Dermis blood vessel endothelial cell (primary cell): ENCODE measurements at regions not wholly inside any gene's neighbourhood (a gene's known extent, or its start where the extent isn't known, plus 50 kb on each side); places are given as distances from the start of the nearest gene placed in this dataset.
"Not testable (repeated sequence)": the region's sequence is repeated elsewhere in the genome, so short reads cannot be mapped to it uniquely, and the experiment has no call there.

Experiments used
- DNase-seq: peaks from one replicate; pipeline ENCODE4 v3.0.0; 2010

DNA sequence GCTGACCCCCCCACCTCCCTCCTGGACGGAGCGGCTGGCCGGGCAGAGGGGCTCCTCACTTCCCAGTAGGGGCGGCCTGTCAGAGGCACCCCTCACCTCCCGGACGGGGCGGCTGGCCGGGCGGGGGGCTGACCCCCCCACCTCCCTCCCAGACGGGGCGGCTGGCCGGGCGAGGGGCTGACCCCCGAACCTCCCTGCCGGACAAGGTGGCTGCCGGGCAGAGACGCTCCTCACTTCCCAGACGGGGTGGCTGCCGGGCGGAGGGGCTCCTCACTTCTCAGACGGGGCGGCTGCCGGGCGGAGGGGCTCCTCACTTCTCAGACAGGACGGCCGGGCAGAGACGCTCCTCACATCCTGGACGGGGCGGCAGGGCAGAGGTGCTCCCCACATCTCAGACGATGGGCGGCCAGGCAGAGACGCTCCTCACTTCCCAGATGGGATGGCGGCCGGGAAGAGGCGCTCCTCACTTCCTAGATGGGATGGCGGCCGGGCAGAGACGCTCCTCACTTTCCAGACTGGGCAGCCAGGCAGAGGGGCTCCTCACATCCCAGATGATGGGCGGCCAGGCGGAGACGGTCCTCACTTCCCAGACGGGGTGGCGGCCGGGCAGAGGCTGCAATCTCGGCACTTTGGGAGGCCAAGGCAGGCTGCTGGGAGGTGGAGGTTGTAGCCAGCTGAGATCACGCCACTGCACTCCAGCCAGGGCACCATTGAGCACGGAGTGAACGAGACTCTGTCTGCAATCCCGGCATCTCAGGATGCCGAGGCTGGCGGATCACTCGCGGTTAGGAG is 66.2 kb upstream of the PAPPA2 start:
- DNase-seq, result not testable (repeated sequence)

DNA sequence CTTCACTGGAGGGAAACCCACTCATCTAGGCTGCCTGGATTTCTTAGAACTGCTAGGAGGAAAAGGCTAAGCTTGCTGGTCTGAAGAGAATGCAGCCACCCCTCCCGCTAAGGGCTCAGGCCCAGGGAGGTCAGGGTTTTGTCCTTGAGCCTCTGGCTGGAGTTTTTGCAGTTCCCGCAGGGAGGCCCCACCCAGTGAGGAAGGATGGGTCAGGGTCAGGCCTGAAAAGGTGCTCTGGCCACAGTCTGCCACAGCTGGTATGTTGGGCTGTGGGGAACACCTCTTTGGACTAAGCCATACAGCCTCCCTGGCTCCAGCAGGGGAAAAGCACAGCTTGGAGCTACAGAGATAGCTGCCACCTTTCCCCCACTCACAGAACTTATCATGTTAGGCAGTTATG is 71.4 kb upstream of the PAPPA2 start:
- no peak for DNase-seq

DNA sequence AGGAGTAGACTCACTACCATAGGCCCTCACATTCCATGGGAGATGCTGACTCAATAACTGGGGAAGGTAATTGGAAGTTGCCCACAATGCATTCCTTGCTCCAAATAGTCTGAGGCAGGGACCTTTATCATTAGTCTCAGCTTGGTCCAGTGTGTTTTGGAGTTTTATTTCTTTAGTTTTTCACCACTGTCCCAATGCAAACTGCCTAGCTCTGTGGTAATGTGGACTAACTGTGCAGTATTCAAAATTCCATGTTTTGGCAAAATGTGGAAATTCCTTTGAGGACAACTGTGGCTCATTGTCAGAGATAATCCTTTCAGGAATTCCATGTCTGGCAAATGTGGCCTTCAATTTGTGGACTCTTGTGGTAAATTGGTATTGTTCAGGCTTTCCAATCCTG is 78.1 kb upstream of the PAPPA2 start:
- no peak for DNase-seq

DNA sequence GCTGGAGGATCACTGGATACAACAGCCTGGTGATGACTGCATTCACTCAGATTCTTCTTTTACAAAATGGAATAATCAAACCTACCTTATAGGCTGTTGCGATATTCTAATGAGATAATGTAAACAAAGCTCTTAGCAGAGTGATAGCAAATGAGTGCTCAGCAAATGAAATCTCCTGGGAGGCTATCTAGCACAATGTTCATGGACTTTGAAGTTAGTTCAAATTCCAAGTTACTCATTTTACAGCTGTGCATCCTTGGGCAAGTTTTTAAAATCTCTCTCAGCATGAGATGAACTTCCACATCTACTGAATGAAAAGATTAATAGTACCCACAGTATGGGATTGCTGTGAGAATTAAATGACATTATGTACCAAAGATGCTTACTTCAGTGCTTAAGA is 80.8 kb upstream of the PAPPA2 start:
- no peak for DNase-seq

GRCh38 chr1:176379626-176380339 is 83.2 kb upstream of the PAPPA2 start:
- no peak for DNase-seq

GRCh38 chr1:176374967-176375569 is 87.9 kb upstream of the PAPPA2 start:
- peak; percentile 83 for DNase-seq

DNA sequence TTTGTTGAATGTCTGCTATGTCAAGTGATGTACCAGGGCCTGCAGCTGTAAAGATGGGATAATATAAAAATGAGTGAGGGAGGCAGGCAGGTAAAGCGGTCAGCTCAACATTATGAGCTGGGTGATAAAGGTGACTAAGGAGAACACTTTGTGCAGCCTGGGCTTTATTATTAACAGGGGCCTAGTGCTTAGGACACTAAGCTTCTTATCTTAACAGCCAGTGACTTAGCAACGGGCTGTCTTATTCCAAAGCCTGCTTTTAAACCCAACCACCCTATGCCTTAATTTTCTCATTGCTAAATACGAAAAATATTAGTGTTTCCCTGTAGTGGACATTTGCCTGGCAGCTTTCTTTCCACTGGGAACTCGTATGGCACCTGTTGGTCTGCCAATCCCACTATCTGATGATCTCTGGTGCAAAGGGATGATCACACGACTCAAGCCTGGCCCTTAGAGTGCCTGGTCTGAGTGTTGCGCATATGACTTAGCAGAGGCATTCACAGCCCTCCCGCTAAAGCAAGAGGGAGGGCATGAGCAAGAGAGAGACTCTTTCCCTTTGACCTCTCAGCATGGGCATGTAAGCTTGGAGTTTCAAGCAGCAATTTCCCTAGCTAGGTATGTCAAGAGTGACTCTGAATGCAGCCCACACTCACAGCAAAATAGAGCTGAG is 98.6 kb upstream of the PAPPA2 start:
- no peak for DNase-seq

GRCh38 chr1:176349135-176349715 is 113.8 kb upstream of the PAPPA2 start:
- not testable (repeated sequence) for DNase-seq

DNA sequence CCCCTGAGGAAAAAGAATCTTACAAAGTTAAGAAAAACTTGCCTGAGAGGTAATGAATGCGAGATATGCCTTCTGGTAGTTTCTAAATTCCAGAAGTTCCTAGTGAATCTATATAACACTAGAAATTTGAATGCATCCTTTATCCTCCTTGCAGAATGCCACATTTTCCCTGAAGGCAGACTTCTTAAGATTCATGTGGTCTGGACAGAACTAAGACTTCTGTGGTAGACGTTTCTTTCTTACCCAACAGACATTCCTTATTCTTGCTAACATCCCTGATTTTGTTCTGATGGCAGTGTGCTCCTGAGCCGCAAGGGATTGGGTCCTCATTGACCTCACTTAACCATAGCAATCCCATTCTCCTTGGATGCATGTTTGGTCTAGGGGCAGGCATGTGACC is 121.3 kb upstream of the PAPPA2 start:
- DNase-seq, result no peak

DNA sequence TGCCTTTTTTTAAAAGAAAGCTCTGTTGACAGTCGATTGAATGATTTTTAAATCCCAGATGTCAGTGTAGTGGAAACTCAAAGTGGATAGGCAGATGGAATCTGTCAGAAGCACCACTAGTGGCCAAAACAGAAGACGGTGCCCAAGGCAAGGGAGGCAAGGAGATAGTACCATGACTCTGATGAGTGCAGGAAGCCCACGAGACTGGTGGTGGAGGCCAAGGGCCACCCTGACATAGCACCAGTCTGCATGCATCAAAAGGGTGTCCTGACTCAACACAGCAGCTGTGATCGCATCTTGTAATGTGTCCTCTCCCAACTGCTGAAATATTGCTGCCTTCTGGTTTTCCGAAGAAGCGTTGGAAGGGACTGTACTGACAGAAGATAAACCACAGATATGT is 124.1 kb upstream of the PAPPA2 start:
- no peak for DNase-seq

GRCh38 chr1:176330782-176331181 is 123.7 kb upstream of the COP1 start:
- no peak for DNase-seq

DNA sequence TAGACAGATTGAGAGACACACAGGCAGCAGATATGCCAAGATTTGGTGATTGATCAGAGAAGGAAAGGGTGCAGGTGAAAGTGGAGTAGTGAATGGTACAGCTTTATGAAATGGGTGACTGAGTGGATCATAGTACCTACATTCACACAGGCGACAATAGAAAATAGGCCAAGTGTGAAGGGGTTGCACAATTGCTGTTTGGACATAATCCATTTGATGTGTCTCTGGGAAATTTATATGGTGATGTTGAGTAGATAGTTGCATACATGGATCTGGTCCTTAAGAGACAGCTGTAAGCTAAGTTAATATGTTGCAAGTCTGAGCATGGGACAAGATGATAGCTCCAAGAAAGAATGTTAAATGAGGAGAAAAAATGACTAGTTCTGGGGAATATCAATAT is 118.6 kb upstream of the COP1 start:
- DNase-seq, result no peak

DNA sequence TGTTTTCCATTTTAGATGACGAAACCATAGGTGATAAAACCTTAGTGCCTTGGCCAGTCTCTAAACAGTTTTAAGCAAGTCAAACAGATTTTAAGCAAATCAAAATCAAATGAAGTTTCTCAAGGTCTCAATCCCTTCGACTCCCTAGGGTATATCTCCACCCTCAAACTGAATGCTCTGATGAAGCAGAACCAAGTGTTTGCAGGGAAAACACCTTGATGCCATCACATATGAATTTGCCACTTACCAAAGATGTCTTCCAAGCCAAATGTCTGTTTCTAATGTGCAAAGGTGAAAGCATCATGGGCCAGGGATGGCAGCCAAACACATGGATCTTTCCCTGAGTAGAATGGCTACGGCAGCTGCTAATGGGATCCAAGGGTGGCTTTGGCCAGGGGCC is 116.4 kb upstream of the COP1 start:
- DNase-seq, result no peak

GRCh38 chr1:176315519-176316220 is 108.6 kb upstream of the COP1 start:
- DNase-seq, result no peak

DNA sequence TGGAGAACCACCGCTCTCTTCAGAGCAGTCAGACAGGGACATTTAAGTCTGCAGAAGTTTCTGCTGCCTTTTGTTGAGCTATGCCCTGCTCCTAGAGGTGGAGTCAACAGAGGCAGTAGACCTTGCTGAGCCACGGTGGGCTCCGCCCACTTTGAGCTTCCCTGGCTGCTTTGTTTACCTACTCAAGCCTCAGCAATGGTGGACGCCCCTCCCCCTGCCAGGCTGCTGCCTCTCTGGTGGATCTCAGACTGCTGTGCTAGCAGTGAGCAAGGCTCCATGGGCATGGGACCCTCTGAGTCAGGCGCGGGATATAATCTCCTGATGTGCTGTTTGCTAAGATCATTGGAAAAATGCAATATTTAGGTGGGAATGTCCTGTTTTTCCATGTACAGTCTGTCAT is 89.5 kb upstream of the COP1 start:
- not testable (repeated sequence) for DNase-seq

DNA sequence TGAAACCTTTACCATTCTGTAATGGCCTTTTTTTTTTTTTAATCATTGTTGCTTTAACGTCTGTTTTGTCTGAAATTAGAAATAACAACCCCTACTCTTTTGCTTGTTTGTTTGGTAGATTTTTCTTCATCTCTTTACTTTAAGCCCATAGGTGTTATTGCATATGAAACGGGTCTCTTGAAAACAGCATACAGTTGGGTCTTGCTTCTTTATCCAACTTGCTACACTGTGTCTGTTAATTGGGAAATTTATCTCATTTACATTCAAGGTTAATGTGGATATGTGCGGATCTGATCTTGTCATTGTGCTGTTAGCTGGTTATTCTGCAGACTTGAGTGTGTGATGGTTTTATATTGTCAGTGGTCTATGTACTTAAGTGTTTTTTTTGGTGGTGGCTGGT is 78.9 kb upstream of the COP1 start:
- DNase-seq, result no peak

DNA sequence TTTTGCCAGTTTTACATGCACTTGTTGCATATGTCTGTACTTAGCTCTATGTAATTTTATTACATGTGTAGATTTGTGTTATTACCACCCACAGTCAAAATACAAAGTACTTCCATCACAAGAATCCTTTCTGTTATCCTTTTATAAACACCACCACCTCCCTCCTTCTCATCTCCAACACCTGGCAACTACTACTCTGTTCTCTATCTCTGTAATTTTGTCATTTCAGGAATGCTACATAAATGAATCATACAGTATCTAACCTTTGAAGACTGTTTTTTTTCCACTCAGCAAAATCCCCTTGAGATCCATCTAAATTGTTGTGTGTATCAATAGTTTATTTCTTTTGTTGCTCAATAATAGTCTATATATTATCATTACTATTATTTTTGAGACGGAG is 64.5 kb upstream of the COP1 start:
- no peak for DNase-seq
